Fibroblast of skin of abdomen (primary cell): ENCODE measurements at regions not wholly inside any gene's neighbourhood (a gene's known extent, or its start where the extent isn't known, plus 50 kb on each side); places are given as distances from the start of the nearest gene placed in this dataset.
A peak's percentile ranks its signal among the peaks of the same experiment; 100 is the strongest.

Source experiments
- DNase-seq: peaks from one replicate; pipeline ENCODE4 v3.0.0-alpha.2; 2013

DNA sequence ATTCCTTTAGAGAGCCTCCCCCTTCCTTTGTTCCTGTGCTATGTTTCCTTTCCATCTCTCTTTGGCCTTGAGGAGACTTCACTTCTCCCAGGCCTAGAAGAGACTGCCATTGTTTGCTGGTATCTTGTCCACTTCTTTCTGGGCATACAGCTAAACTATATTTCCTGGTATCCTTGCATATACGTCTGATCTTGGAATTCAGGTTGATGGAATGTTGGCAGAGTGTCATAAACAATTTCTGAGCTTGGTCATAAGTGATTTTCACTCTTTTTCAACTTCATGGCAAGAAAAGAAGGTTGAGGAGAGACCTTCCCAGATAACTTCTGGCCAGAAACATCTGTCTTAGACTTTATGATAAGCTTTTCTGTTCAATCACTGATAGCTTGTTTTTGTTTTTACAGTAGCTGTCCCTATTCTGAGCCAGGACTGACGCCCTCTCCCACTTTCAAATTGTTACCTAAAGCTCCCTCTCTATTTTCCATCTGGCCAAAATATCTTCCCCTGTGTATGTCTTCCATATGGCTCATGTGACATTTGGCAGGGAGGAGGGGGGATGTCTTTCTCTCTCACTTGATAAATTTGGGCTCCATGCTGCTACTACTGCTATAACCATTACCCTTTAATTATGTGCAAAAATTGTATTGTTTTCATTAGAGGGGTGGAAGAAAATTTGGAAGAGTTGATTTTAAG, 457.0 kb downstream of the ADAMTS20 start:
- DNase-seq, result peak; percentile 55

- no peak for DNase-seq
Measured at GRCh38 chr12:43090981-43091380, 461.0 kb downstream of the ADAMTS20 start.

DNA sequence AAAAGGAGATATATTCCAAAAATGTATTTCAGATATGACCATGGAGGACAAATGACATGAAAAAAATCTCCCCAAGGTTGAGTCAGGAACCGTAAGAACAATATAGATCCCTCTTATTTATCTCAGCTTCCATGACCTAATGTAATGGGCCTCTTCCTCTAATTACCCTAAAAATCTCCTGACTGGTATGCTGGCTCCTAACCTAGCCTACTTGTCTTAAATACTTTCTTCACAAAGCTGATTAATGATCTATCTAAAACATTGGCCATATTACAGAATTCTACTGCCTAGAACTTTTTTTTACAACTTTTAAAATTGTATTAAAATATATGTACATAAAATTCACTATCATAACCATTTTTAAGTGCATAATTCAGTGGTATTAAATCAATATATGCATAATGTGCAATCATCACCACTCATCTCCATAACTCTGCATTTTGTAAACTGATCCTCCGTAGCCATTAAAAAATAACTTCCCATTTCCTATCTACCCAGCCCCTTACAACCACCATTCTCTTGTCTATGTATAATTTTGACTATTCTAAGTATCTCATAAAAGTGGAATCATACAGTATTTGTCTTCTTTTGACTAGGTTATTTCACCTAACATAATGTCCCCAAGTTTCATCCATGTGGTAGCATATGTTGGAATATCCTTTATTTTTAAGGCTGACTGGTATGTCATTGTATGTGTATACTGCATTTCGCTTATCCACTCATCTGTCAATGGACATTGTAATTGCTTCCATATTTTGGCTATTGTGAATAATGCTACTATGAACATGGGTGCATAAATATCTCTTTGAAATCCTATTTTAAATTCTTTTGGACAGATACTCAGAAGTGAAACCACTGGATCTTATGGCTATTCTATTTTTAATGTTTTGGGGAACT, 464.6 kb downstream of the ADAMTS20 start:
- no peak for DNase-seq

GRCh38 chr12:43079476-43079875, 472.5 kb downstream of the ADAMTS20 start:
- DNase-seq, result no peak

GRCh38 chr12:43078976-43079375, 473.0 kb downstream of the ADAMTS20 start:
- DNase-seq, result no peak

GRCh38 chr12:43072431-43072830, 479.6 kb downstream of the ADAMTS20 start:
- DNase-seq, result no peak

- DNase-seq, result peak; percentile 27
Measured at GRCh38 chr12:43069768-43070221, 480.2 kb upstream of the PRICKLE1 start.

GRCh38 chr12:43066471-43066870, 476.9 kb upstream of the PRICKLE1 start:
- DNase-seq, result no peak

- DNase-seq, result peak; percentile 75
Measured at GRCh38 chr12:43063650-43064049, 474.1 kb upstream of the PRICKLE1 start.

- DNase-seq, result peak; percentile 62
Measured at GRCh38 chr12:43062201-43062895, 472.8 kb upstream of the PRICKLE1 start.

GRCh38 chr12:43060742-43061141, 471.2 kb upstream of the PRICKLE1 start:
- DNase-seq, result no peak

DNA sequence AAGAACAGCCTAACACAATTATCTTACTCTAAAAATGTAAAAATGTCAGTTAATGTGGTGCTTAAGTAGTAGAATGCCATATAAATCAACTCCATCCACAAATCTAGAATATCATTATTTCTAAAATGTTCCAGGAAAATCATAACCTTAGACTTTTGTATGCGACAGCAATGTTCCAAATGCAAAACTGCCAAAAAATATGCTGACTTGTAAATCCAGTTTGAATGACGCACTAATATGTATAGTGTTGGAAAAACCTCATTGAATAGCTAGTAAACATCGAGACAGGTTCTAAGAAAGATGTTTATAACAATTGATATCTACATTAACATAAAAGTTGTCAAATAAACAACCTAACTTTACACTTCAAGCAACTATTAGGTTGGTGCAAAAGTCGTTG, 469.1 kb upstream of the PRICKLE1 start:
- no peak for DNase-seq

DNA sequence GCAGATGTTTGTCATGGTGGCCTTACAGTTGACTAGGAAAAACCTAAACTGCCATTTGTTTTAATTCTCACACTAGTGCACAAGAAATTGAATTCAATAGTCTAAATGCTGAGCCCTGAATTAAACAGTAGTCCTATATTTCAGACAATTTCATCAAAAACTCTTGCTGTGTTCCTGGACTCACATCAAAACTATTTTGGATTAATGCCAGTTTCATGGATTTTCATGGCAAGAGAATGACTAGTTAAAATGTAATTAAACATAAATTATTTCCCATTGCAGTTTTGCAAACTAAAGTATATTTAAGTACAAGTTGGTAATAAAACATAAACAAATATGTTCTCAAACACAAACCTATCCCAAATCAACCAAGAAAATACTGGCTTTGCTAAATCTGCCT, 468.0 kb upstream of the PRICKLE1 start:
- peak; percentile 73 for DNase-seq

- DNase-seq, result no peak
Measured at GRCh38 chr12:43054085-43054484, 464.5 kb upstream of the PRICKLE1 start.

DNA sequence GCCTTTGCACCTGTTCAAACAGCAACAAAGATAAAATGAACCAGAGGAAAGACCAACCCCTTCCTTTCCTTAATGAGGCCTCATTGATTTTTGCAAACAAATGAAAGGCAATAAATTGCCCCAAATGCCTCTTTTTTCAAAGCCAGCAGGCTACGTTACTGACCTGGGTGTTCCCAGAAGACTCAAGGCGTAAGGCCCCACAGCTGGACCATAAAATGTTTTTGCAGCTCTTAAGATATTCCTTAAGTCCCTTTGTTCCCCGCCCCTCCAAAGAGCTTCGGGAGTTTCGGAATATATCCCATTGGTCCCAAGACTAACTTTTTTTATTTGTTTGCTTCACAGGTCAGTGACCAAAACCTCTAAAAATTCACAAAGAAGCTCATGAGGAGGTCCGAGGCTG, 462.9 kb upstream of the PRICKLE1 start:
- DNase-seq, result no peak

DNA sequence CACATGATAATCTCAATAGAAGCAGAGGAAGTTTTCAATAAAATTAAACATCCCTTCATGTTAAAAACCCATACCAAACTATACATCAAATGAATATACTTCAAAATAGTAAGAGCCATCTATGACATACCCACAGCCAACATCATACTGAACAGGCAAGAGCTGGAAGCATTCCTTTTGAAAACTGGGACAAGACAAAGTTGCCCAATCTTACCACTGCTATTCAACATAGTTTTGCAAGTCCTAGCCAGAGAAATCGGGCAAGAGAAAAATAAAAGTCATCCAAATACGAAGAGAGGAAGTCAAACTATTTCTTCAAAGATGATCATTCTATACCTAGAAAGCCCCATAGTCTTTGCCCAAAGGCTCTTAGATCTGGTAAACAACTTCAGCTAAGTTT, 454.7 kb upstream of the PRICKLE1 start:
- DNase-seq, result no peak

GRCh38 chr12:43038991-43039390, 449.4 kb upstream of the PRICKLE1 start:
- no peak for DNase-seq

GRCh38 chr12:43029971-43030370, 440.4 kb upstream of the PRICKLE1 start:
- peak; percentile 54 for DNase-seq

GRCh38 chr12:43028826-43029225, 439.3 kb upstream of the PRICKLE1 start:
- peak; percentile 6 for DNase-seq

DNA sequence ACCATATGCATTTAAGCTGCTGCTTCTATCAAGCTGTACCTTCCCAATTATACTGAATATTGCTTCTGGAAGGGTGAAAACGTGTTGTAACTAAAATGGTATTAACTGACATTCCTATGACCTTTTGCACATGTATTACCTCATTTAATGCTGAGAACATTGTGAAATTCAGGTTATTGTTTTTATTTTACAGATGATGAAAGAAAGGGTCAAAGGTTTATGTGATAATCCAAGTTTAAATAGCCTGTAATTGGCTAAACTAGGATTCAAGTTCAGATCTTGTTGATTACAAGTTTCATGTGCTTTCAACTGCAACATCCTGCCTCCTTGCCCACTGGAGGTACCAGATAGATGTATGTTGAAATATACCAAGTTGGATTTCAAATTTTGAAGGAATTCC, 433.3 kb upstream of the PRICKLE1 start:
- no peak for DNase-seq

DNA sequence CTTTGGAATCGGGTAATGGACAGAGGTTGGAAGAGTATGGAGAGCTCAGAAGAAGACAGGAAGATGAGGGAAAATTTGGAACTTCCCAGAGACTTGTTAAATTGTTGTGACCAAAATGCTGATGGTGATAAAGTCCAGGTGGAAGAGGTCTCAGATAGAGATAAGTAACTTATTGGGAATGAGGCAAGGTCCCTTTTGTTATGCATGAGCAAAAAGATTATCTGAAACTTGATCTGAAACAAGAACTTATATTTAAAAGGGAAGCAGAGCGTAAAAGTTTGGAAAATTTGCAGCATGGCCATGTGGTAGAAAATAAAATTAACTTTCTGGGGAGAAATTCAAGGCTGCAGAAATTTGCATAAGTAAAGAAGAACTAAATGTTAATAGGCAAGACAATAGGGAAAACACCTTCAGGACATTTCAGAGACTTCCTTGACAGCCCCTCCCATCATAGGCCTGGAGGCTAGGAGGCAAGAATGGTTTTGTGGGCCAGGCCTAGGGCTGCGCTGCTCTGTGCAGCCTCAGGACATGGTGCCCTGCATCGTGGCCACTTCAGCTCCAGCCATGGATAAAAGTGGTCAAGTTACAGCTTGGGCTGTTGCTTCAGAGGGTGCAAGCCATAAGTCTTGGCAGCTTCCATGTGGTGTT, 425.7 kb upstream of the PRICKLE1 start:
- no peak for DNase-seq

DNA sequence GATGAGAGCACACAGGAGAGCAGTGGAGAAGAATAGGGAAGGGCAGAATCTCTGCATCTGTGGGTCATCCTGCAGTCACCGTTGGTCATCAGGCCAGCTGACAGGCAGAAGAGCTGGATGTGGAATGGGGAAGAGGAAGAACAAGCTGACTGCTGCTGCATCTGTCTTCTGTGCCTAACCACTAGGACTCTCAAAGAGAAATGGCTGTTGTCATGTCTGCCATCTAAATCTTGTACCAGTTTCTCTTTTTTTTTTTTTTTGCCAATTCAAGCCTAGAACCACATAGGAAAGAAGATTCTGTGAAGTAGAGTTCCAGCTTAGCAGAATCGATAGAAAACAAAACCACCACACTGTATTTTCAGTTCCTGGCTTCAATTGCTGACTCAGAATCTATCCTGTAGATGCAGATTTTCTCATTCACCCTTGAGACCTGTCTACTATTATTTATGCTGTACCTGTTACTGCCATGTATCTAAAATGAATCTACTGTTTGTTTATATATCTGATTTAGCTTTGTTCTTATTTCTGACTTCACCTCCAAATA, 421.9 kb upstream of the PRICKLE1 start:
- DNase-seq, result no peak
